Liver (tissue), 8 donors: ENCODE measurements at regions not wholly inside any gene's neighbourhood (a gene's known extent, or its start where the extent isn't known, plus 50 kb on each side); places are given as distances from the start of the nearest gene placed in this dataset.

Experiments
- DNase-seq: peaks from one replicate; pipeline ENCODE4 v3.0.0-alpha.2; 2017; ENCODE audit warnings: low spot score
- H3K27ac ChIP-seq, 2 donors: one replicate each; pipeline ENCODE4 v1.7.0; 2013; ENCODE audit warnings: inconsistent platforms in 2 of 2, low read length in 2 of 2, control low read depth in 1 of 2, low read depth in 1 of 2, mild to moderate bottlenecking in 1 of 2
- H3K27me3 ChIP-seq, 4 donors: one replicate each; pipeline versions ENCODE4 v1.6.1 to v1.7.0; 2013; ENCODE audit warnings: low read length in 3 of 4, inconsistent platforms in 1 of 4, mild to moderate bottlenecking in 1 of 4, moderate library complexity in 1 of 4; ENCODE audit not compliant: control insufficient read depth in 4 of 4, insufficient read depth in 4 of 4
- H3K36me3 ChIP-seq, 4 donors: one replicate each; pipeline versions ENCODE4 v1.6.1 to v1.7.0; 2013; ENCODE audit warnings: low read length in 3 of 4, mild to moderate bottlenecking in 3 of 4, low read depth in 1 of 4, moderate library complexity in 1 of 4; ENCODE audit not compliant: control insufficient read depth in 4 of 4, insufficient read depth in 3 of 4
- H3K4me1 ChIP-seq, 4 donors: one replicate each; pipeline versions ENCODE4 v1.6.1 to v1.7.0; 2013; ENCODE audit warnings: low read length in 3 of 4, mild to moderate bottlenecking in 3 of 4, moderate library complexity in 1 of 4; ENCODE audit not compliant: control insufficient read depth in 4 of 4, insufficient read depth in 4 of 4
- H3K4me3 ChIP-seq, 3 donors: one replicate each; pipeline versions ENCODE4 v1.6.1 to v1.7.0; 2013; ENCODE audit warnings: low read length in 3 of 3, control low read depth in 1 of 3, low read depth in 1 of 3, mild to moderate bottlenecking in 1 of 3
- H3K9ac ChIP-seq, 2 donors: one replicate each; pipeline ENCODE4 v1.7.0; 2013; ENCODE audit warnings: low read length in 2 of 2, mild to moderate bottlenecking in 2 of 2, moderate library complexity in 2 of 2, control low read depth in 1 of 2, low read depth in 1 of 2
- H3K9me3 ChIP-seq, 4 donors: one replicate each; pipeline versions ENCODE4 v1.6.1 to v1.7.0; 2013; ENCODE audit warnings: low read length in 3 of 4; ENCODE audit not compliant: control insufficient read depth in 4 of 4
- ATF3 ChIP-seq: IDR thresholded peaks from 2 replicates; pipeline ENCODE4 v1.6.1; 2016; ENCODE audit warnings: antibody characterized with exemption
- CTCF ChIP-seq: fragments of 150-350 bp; IDR thresholded peaks from 2 replicates; pipeline ENCODE4 v1.5.1; 2017; ENCODE audit warnings: improper control_type of control experiment, low read depth, low read length; ENCODE audit not compliant: missing input control
- EGR1 ChIP-seq, 2 donors: IDR thresholded peaks; 2 replicates each; pipeline ENCODE4 v1.6.1; 2016 to 2018; ENCODE audit warnings: antibody characterized with exemption in 2 of 2, low read depth in 2 of 2
- FOXA1 ChIP-seq: IDR thresholded peaks from 2 replicates; pipeline ENCODE4 v1.6.1; 2016; ENCODE audit warnings: antibody characterized with exemption
- FOXA2 ChIP-seq: IDR thresholded peaks from 2 replicates; pipeline ENCODE4 v1.6.1; 2016; ENCODE audit warnings: antibody characterized with exemption
- HNF4A ChIP-seq, 2 donors: conservative IDR thresholded peaks; 2 replicates each; pipeline ENCODE4 v1.6.1; 2016; ENCODE audit warnings: antibody characterized with exemption in 2 of 2, mild to moderate bottlenecking in 2 of 2
- HNF4G ChIP-seq: IDR thresholded peaks from 2 replicates; pipeline ENCODE4 v1.6.1; 2016; ENCODE audit warnings: antibody characterized with exemption
- NR2F2 ChIP-seq: IDR thresholded peaks from 2 replicates; pipeline ENCODE4 v1.6.1; 2016; ENCODE audit warnings: antibody characterized with exemption
- RAD21 ChIP-seq, 2 donors: IDR thresholded peaks; 2 replicates each; pipeline ENCODE4 v1.6.1; 2016; ENCODE audit warnings: antibody characterized with exemption in 2 of 2, mild to moderate bottlenecking in 2 of 2
- RXRA ChIP-seq, 2 donors: IDR thresholded peaks; 2 replicates each; pipeline ENCODE4 v1.6.1; 2017 to 2018; ENCODE audit warnings: antibody characterized with exemption in 2 of 2, mild to moderate bottlenecking in 1 of 2
- SP1 ChIP-seq: IDR thresholded peaks from 2 replicates; pipeline ENCODE4 v1.6.1; 2018; ENCODE audit warnings: antibody characterized with exemption, mild to moderate bottlenecking
- TAF1 ChIP-seq: conservative IDR thresholded peaks from 2 replicates; pipeline ENCODE4 v1.6.1; 2016; ENCODE audit warnings: antibody characterized with exemption, mild to moderate bottlenecking
- YY1 ChIP-seq: IDR thresholded peaks from 2 replicates; pipeline ENCODE4 v1.6.1; 2016; ENCODE audit warnings: antibody characterized with exemption, mild to moderate bottlenecking
- ZBTB33 ChIP-seq: IDR thresholded peaks from 2 replicates; pipeline ENCODE4 v1.6.1; 2016; ENCODE audit warnings: antibody characterized with exemption
- WGBS: extraction: QIAGEN DNeasy Blood & Tissue Kit; methylation state at CpG from one replicate; pipeline ENCODE4 v1.1.7; 2013; 5-methylcytosine and 5-hydroxymethylcytosine counted together
- TF ChIP-seq, protein P1 (sequence below): IDR thresholded peaks from 2 replicates; pipeline ENCODE4 v1.6.1; 2016; ENCODE audit warnings: antibody characterized with exemption, mild to moderate bottlenecking
- donor health status: healthy.
- donor health status: healthy.
- donor health status: healthy.
- donor health status: healthy.
- donor health status: healthy.

- WGBS: 77% methylated on average over 13 of the region's 13 CpGs
- Histone ChIP-seq H3K36me3 (no peaks in the 10 kb centered on the region), H3K9me3 (no peaks in the 10 kb centered on the region), H3K27ac (no peak overlapping the region), H3K27me3 (no peaks in the 10 kb centered on the region), H3K9ac (no peak overlapping the region), H3K4me3 (no peak overlapping the region), H3K4me1 (no peaks in the 10 kb centered on the region)
- TF ChIP-seq EGR1 (IDR thresholded peaks at IDR 0.05; ENCODE audit: low read depth in 2 of 2) (no peak), SP1 (no peak), YY1 (no peak), RAD21 (IDR thresholded peaks at IDR 0.05) (no peak), HNF4A (conservative IDR thresholded peaks at IDR 0.05) (no peak), RXRA (IDR thresholded peaks at IDR 0.05) (no peak), HNF4G (no peak), CTCF (no peak), ATF3 (no peak)
- TF ChIP-seq, protein P1, sequence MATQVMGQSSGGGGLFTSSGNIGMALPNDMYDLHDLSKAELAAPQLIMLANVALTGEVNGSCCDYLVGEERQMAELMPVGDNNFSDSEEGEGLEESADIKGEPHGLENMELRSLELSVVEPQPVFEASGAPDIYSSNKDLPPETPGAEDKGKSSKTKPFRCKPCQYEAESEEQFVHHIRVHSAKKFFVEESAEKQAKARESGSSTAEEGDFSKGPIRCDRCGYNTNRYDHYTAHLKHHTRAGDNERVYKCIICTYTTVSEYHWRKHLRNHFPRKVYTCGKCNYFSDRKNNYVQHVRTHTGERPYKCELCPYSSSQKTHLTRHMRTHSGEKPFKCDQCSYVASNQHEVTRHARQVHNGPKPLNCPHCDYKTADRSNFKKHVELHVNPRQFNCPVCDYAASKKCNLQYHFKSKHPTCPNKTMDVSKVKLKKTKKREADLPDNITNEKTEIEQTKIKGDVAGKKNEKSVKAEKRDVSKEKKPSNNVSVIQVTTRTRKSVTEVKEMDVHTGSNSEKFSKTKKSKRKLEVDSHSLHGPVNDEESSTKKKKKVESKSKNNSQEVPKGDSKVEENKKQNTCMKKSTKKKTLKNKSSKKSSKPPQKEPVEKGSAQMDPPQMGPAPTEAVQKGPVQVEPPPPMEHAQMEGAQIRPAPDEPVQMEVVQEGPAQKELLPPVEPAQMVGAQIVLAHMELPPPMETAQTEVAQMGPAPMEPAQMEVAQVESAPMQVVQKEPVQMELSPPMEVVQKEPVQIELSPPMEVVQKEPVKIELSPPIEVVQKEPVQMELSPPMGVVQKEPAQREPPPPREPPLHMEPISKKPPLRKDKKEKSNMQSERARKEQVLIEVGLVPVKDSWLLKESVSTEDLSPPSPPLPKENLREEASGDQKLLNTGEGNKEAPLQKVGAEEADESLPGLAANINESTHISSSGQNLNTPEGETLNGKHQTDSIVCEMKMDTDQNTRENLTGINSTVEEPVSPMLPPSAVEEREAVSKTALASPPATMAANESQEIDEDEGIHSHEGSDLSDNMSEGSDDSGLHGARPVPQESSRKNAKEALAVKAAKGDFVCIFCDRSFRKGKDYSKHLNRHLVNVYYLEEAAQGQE: no peak
- no peak for DNase-seq
These were observed 1086.9 kb upstream of the CDH6 start for GRCh38 chr5:30106596-30106995.

DNA sequence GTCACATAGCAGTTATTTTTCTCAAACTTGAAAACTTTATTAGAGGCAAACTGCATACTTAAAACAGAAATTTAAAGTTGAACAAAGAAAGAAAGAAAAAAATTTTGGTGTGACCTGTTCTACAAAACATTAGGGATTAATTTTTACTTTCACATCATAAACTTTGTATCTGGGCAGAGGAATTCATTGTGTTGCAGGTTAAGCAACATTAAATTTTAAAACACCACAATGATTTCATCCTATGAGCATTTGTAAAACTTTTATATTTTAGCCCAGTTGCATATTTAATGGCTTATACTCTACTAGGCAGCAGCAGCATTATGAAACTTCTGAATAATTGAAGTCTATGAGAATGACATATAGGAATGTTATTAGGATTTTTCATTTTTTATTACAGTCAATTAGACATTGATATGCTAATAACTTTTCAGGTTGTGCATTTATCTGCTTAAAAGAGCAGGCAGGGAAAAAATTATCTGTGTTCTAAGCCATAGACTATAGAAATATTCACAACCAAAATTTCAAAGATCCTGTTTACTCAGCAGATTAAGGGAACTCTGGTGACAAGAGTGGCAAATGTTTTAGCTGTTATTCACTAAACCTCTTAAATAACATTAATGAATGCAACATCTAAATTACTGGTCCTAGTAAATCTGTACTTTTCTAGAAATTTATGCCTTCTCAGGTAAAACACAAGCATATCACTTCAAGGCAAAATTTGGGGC is 1088.5 kb upstream of the CDH6 start:
- Histone ChIP-seq H3K4me3 (no peak overlapping the region), H3K36me3 (no peaks in the 10 kb centered on the region), H3K4me1 (no peaks in the 10 kb centered on the region), H3K27ac (no peak overlapping the region), H3K27me3 (no peaks in the 10 kb centered on the region), H3K9ac (no peak overlapping the region), H3K9me3 (no peaks in the 10 kb centered on the region)
- TF ChIP-seq SP1: no peak
- TF ChIP-seq RAD21 (IDR thresholded peaks at IDR 0.05): no peak
- TF ChIP-seq CTCF: no peak
- TF ChIP-seq, protein P1: no peak
- no peak for TF ChIP-seq FOXA2
- no peak for TF ChIP-seq ATF3
- no peak for TF ChIP-seq ZBTB33
- TF ChIP-seq YY1: no peak
- no peak for TF ChIP-seq NR2F2
- TF ChIP-seq FOXA1: no peak
- TF ChIP-seq TAF1: no peak
- DNase-seq: no peak
